Activated CD4-positive, alpha-beta T cell treated with anti-CD3 and anti-CD28 coated beads, Interleukin-2, amount 50 U/mL, for 16 hours (primary cell): ENCODE measurements at regions not wholly inside any gene's neighbourhood (a gene's known extent, or its start where the extent isn't known, plus 50 kb on each side); places are given as distances from the start of the nearest gene placed in this dataset.

ENCODE experiments used
- DNase-seq: peaks from one replicate; pipeline ENCODE4 v3.0.0-alpha.2; 2020

GRCh38 chr14:81673930-81674329, 140.3 kb upstream of the SEL1L start:
- no peak for DNase-seq

- DNase-seq = no peak
These were observed 142.7 kb upstream of the SEL1L start for GRCh38 chr14:81676395-81676794.

- no peak for DNase-seq
These were observed 143.2 kb upstream of the SEL1L start for GRCh38 chr14:81676879-81677278.

- no peak for DNase-seq
These were observed 144.1 kb upstream of the SEL1L start for GRCh38 chr14:81677736-81678135.

GRCh38 chr14:81679226-81679625, 145.6 kb upstream of the SEL1L start:
- no peak for DNase-seq

GRCh38 chr14:81681541-81681940, 147.9 kb upstream of the SEL1L start:
- no peak for DNase-seq

GRCh38 chr14:81682134-81682533, 148.5 kb upstream of the SEL1L start:
- DNase-seq = no peak

- no peak for DNase-seq
These were observed 149.0 kb upstream of the SEL1L start for GRCh38 chr14:81682701-81683100.

GRCh38 chr14:81684696-81685095, 151.0 kb upstream of the SEL1L start:
- no peak for DNase-seq

- DNase-seq = no peak
These were observed 152.9 kb upstream of the SEL1L start for GRCh38 chr14:81686512-81686911.

- no peak for DNase-seq
These were observed 158.3 kb upstream of the SEL1L start for GRCh38 chr14:81691931-81692330.

- DNase-seq = no peak
These were observed 160.8 kb upstream of the SEL1L start for GRCh38 chr14:81694419-81694818.

GRCh38 chr14:81709681-81710080, 176.0 kb upstream of the SEL1L start:
- no peak for DNase-seq

GRCh38 chr14:81710232-81710845, 176.7 kb upstream of the SEL1L start:
- peak; percentile 31 for DNase-seq

GRCh38 chr14:81715731-81716130, 182.1 kb upstream of the SEL1L start:
- DNase-seq = no peak

GRCh38 chr14:81716953-81717352, 183.3 kb upstream of the SEL1L start:
- DNase-seq = no peak

- no peak for DNase-seq
These were observed 190.3 kb upstream of the SEL1L start for GRCh38 chr14:81723956-81724355.

GRCh38 chr14:81727218-81727617, 193.6 kb upstream of the SEL1L start:
- DNase-seq = no peak

GRCh38 chr14:81728447-81728846, 194.8 kb upstream of the SEL1L start:
- DNase-seq = no peak

- DNase-seq = no peak
These were observed 196.0 kb upstream of the SEL1L start for GRCh38 chr14:81729622-81730021.

GRCh38 chr14:81737938-81738337, 204.3 kb upstream of the SEL1L start:
- no peak for DNase-seq

GRCh38 chr14:81738946-81739659, 205.4 kb upstream of the SEL1L start:
- no peak for DNase-seq

- no peak for DNase-seq
These were observed 210.0 kb upstream of the SEL1L start for GRCh38 chr14:81743605-81744004.

GRCh38 chr14:81751198-81751597, 217.5 kb upstream of the SEL1L start:
- no peak for DNase-seq

- DNase-seq = no peak
These were observed 225.9 kb upstream of the SEL1L start for GRCh38 chr14:81759541-81759940.
